Sigmoid colon (tissue), 6 donors: ENCODE measurements at regions not wholly inside any gene's neighbourhood (a gene's known extent, or its start where the extent isn't known, plus 50 kb on each side); places are given as distances from the start of the nearest gene placed in this dataset.

Experiments
- DNase-seq: peaks from one replicate; pipeline ENCODE4 v3.0.0-alpha.2; 2019
- H3K27ac ChIP-seq, 4 donors: fragments of 200-600 bp; sonication (generic); one replicate each; pipeline ENCODE4 v1.5.1; 2016 to 2019; ENCODE audit warnings: mild to moderate bottlenecking in 1 of 4
- H3K27me3 ChIP-seq, 3 donors: fragments of 200-600 bp; sonication (generic); one replicate each; pipeline ENCODE4 v1.5.1; 2019; ENCODE audit warnings: mild to moderate bottlenecking in 1 of 3
- H3K36me3 ChIP-seq, 4 donors: fragments of 200-600 bp; sonication (generic); one replicate each; pipeline ENCODE4 v1.5.1; 2016 to 2019
- H3K4me1 ChIP-seq, 4 donors: fragments of 200-600 bp; sonication (generic); one replicate each; pipeline ENCODE4 v1.5.1; 2017 to 2019
- H3K4me3 ChIP-seq, 4 donors: fragments of 200-600 bp; sonication (generic); one replicate each; pipeline ENCODE4 v1.5.1; 2017 to 2019; ENCODE audit warnings: mild to moderate bottlenecking in 2 of 4, moderate library complexity in 1 of 4
- H3K9me3 ChIP-seq, 4 donors: fragments of 200-600 bp in 3 of 4; sonication (generic) in 3 of 4; one replicate each; pipeline versions ENCODE4 v1.5.1 to v1.6.1; 2013 to 2019
- CTCF ChIP-seq, 4 experiments: fragments of 450-650 bp in 3 of 4; fragments of 200-600 bp in 1 of 4; IDR thresholded peaks; one replicate each; pipeline ENCODE4 v1.5.1; 2016 to 2019; ENCODE audit warnings: antibody characterized with exemption in 4 of 4, mild to moderate bottlenecking in 3 of 4, moderate library complexity in 2 of 4
- EP300 ChIP-seq, 4 donors: sonication (generic); formaldehyde crosslinking; IDR thresholded peaks; one replicate each; pipeline ENCODE4 v1.6.1; 2017; ENCODE audit warnings: antibody characterized with exemption in 4 of 4
- POLR2A ChIP-seq, 2 donors: fragments of 450-650 bp; IDR thresholded peaks; one replicate each; pipeline ENCODE4 v1.6.1; 2016; ENCODE audit warnings: antibody characterized with exemption in 2 of 2, mild to moderate bottlenecking in 2 of 2, moderate library complexity in 2 of 2
- POLR2AphosphoS5 ChIP-seq, 4 donors: sonication (generic); formaldehyde crosslinking; IDR thresholded peaks; one replicate each; pipeline ENCODE4 v1.6.1; 2017; ENCODE audit warnings: antibody characterized with exemption in 4 of 4
- WGBS, 2 donors: extraction: QIAGEN DNeasy Blood & Tissue Kit; methylation state at CpG; one replicate each; pipeline ENCODE4 v1.1.7; 2013; 5-methylcytosine and 5-hydroxymethylcytosine counted together
- intact Hi-C: fragments of 100-400 bp; cut with DNase I; formaldehyde crosslinking; loops from one replicate; pipeline ENCODE4 v1.15.1; 2023
- donor health status: healthy with polysubstance abuse.
- donor health status: healthy.

- 79% methylated on average over 7 of the region's 7 CpGs for WGBS, 2 donors
- no peak overlapping the region for H3K4me3 ChIP-seq
- H3K27ac ChIP-seq, result no peak overlapping the region
- intact Hi-C loops, result no loop called here
- H3K27me3 ChIP-seq, result no peaks in the 10 kb centered on the region
- TF ChIP-seq POLR2AphosphoS5 (IDR thresholded peaks at IDR 0.05), result no peak
- TF ChIP-seq POLR2A (IDR thresholded peaks at IDR 0.05), result no peak
- H3K9me3 ChIP-seq, result no peaks in the 10 kb centered on the region
- no peaks in the 10 kb centered on the region for H3K36me3 ChIP-seq
- H3K4me1 ChIP-seq, result peaks cover 0 to 3% (median under 1%) of the 10 kb centered on the region in 4 donors
- no peak for DNase-seq
These were observed 284.0 kb downstream of the MN1 start for GRCh38 chr22:27517361-27518155.

DNA sequence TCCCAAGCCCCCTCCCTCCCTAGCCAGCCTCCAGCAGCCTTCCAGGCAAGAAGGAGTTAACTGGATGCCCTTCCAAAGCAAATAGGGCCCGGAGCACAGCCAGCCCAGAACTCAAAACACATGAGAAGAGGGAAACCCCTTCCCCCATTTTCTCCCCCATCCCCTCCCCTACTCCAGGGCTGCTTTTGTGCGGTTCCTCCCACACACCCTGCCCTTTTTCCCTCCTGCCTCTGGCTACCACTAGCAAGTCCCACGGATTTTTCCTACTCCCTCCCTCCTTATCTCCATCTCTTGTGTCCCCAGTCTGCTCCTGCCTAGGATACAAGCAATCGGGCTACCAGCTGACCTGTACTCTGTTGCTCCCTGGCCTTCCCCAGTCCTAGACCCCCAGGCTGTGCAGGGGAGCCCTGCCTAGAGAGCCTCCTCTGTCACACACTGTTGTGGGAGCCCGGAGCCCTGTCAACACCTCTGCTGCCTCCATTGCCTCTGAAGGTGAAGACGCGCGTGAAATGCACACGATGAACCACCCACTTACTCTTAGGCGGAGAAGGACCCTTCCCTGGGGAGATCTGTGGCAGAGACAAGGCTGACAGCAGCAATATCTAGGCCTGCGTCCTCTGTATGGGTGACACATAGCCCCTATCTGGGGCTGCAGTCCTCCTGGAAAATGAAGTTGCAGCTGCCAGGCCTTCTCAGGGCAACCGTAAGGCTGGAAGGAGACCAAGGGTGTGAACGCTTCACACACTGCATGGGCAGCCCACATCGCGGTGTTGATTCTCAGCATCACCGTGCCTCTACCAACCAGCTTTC is 282.8 kb downstream of the MN1 start:
- no peak overlapping the region for H3K4me3 ChIP-seq
- no peaks in the 10 kb centered on the region for H3K36me3 ChIP-seq
- TF ChIP-seq POLR2A (IDR thresholded peaks at IDR 0.05) (no peak), EP300 (IDR thresholded peaks at IDR 0.05) (no peak), POLR2AphosphoS5 (IDR thresholded peaks at IDR 0.05) (no peak), CTCF (IDR thresholded peaks at IDR 0.05) (no peak)
- H3K9me3 ChIP-seq, result no peaks in the 10 kb centered on the region
- WGBS, 2 donors, result 68 to 82% methylated on average over 16 of the region's 16 CpGs
- H3K4me1 ChIP-seq, result no peaks in the 10 kb centered on the region
- H3K27me3 ChIP-seq, result no peaks in the 10 kb centered on the region
- DNase-seq, result no peak
- H3K27ac ChIP-seq, result no peak overlapping the region
- intact Hi-C loops, result no loop called here

- no peak for DNase-seq
- Histone ChIP-seq H3K27me3 (peaks cover 0 to 2% (median 0%) of the 10 kb centered on the region in 3 donors), H3K9me3 (no peaks in the 10 kb centered on the region), H3K27ac (no peak overlapping the region), H3K4me1 (no peaks in the 10 kb centered on the region), H3K4me3 (no peak overlapping the region), H3K36me3 (no peaks in the 10 kb centered on the region)
- whole genome bisulfite sequencing, 2 donors, result 88 to 90% methylated on average over 5 of the region's 5 CpGs
- intact Hi-C loops, result no loop called here
- TF ChIP-seq POLR2A (IDR thresholded peaks at IDR 0.05), result no peak
- no peak for TF ChIP-seq EP300 (IDR thresholded peaks at IDR 0.05)
- no peak for TF ChIP-seq POLR2AphosphoS5 (IDR thresholded peaks at IDR 0.05)
- TF ChIP-seq CTCF (IDR thresholded peaks at IDR 0.05), result no peak
These were observed 277.8 kb downstream of the MN1 start for GRCh38 chr22:27523711-27524110.

- H3K36me3 ChIP-seq, result no peaks in the 10 kb centered on the region
- H3K27me3 ChIP-seq, result peaks cover 0 to 2% (median 0%) of the 10 kb centered on the region in 3 donors
- no peaks in the 10 kb centered on the region for H3K9me3 ChIP-seq
- no peak overlapping the region for H3K27ac ChIP-seq
- TF ChIP-seq CTCF (IDR thresholded peaks at IDR 0.05) (no peak), POLR2AphosphoS5 (IDR thresholded peaks at IDR 0.05) (no peak), EP300 (IDR thresholded peaks at IDR 0.05) (no peak), POLR2A (IDR thresholded peaks at IDR 0.05) (no peak)
- H3K4me3 ChIP-seq, result no peak overlapping the region
- WGBS, 2 donors, result 62 to 88% methylated on average over 2 of the region's 2 CpGs
- intact Hi-C loops, result no loop called here
- no peak for DNase-seq
- H3K4me1 ChIP-seq, result no peaks in the 10 kb centered on the region
These were observed 275.8 kb downstream of the MN1 start for GRCh38 chr22:27525711-27526110.

DNA sequence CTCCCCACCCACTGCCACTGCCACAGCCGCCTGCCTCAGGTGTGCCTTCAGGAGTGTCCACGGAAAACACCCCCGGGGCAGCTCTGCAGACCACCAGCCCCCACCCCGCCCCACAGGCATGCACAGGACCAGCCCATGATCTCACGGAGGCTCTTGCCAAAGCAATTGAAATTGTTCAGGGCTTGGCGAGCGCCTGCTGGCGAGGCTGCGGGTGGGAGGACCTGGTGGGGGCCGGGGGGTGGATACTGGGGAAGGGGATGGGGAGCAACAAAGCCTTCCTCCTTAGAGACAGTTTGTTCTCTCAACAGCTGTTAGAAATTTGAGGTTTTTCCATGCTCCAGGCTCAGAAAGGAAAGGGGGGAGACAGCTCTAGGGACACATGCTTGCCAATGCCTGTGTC is 274.7 kb downstream of the MN1 start:
- intact Hi-C loops, result no loop called here
- Histone ChIP-seq H3K27me3 (peaks cover 0 to 2% (median 0%) of the 10 kb centered on the region in 3 donors), H3K4me3 (no peak overlapping the region), H3K36me3 (no peaks in the 10 kb centered on the region), H3K27ac (no peak overlapping the region), H3K4me1 (no peaks in the 10 kb centered on the region), H3K9me3 (no peaks in the 10 kb centered on the region)
- TF ChIP-seq POLR2A (IDR thresholded peaks at IDR 0.05) (no peak), POLR2AphosphoS5 (IDR thresholded peaks at IDR 0.05) (no peak), CTCF (IDR thresholded peaks at IDR 0.05) (no peak), EP300 (IDR thresholded peaks at IDR 0.05) (no peak)
- no peak for DNase-seq
- 65 to 76% methylated on average over 10 of the region's 10 CpGs for WGBS, 2 donors
